ENCODE measurements at regions not wholly inside any gene's neighbourhood (a gene's known extent, or its start where the extent isn't known, plus 50 kb on each side); places are given as distances from the start of the nearest gene placed in this dataset.

DNA sequence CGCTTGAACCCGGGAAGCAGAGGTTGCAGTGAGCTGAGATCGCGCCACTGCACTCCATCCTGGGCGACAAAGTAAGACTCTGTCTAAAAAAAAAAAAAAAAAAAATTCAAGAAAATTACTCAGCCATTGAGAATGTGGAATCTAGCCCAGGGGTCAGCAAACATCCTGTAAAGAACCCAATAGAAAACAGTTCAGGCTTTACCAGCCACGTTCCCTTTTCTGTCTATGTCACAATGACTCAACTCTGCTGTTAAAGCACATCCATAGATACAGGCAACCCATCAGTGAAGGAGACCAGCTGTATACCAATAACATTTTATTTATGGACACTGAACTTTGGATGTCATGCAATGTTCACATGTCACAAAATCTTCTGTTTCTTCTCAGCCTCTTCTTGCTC, 435.6 kb upstream of the GYPC start:
- TF ChIP-seq, protein P1, sequence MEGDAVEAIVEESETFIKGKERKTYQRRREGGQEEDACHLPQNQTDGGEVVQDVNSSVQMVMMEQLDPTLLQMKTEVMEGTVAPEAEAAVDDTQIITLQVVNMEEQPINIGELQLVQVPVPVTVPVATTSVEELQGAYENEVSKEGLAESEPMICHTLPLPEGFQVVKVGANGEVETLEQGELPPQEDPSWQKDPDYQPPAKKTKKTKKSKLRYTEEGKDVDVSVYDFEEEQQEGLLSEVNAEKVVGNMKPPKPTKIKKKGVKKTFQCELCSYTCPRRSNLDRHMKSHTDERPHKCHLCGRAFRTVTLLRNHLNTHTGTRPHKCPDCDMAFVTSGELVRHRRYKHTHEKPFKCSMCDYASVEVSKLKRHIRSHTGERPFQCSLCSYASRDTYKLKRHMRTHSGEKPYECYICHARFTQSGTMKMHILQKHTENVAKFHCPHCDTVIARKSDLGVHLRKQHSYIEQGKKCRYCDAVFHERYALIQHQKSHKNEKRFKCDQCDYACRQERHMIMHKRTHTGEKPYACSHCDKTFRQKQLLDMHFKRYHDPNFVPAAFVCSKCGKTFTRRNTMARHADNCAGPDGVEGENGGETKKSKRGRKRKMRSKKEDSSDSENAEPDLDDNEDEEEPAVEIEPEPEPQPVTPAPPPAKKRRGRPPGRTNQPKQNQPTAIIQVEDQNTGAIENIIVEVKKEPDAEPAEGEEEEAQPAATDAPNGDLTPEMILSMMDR (conservative IDR thresholded peaks at IDR 0.05; ENCODE audit: low read depth, low read length), result no peak
- TF ChIP-seq EZH2 (IDR thresholded peaks at IDR 0.05; ENCODE audit: borderline replicate concordance, low read depth, low read length, poor library complexity, severe bottlenecking), result no peak
